HCT116 (cell line): ENCODE measurements at regions not wholly inside any gene's neighbourhood (a gene's known extent, or its start where the extent isn't known, plus 50 kb on each side); places are given as distances from the start of the nearest gene placed in this dataset.

Source experiments
- ATAC-seq: fragments of 200-7000 bp; cut with Tn5 transposase; 2 replicates; pipeline ENCODE4 v1.9.1; 2020; ENCODE audit warnings: mild to moderate bottlenecking, moderate library complexity
- BruUV-seq: library from RNA; stranded (reverse); fragments of 400-500 nt; replicated peaks from 2 replicates; lab custom pipeline; 2021; lab: Mats Ljungman, UMichigan
- CTCF ChIA-PET: fragments of 300-600 bp; sonication (Branson Sonifier 250); formaldehyde crosslinking; loops from one replicate; lab custom pipeline; 2021; ENCODE audit warnings: antibody characterized with exemption; lab: Charles Lee
- POLR2A ChIA-PET: fragments of 300-600, 350-600 bp; sonication (Branson Sonifier 250); formaldehyde crosslinking; loops from one replicate; lab custom pipeline; 2021; ENCODE audit warnings: antibody characterized with exemption; lab: Charles Lee
- RAD21 ChIA-PET, 2 experiments: fragments of 300-600 bp; sonication (Branson Sonifier 250); formaldehyde crosslinking; loops; one replicate each; lab custom pipeline; 2023; ENCODE audit warnings: low total read pairs in 2 of 2; ENCODE audit not compliant: uncharacterized antibody in 2 of 2, unreplicated experiment in 2 of 2, low non-redundant PET in 1 of 2; lab: Charles Lee
- DNase-seq: peaks from one replicate; pipeline ENCODE4 v3.0.0-alpha.2; 2010; ENCODE audit warnings: low read depth, low spot score
- H2AFZ ChIP-seq: fragments of 200-600 bp; shearing (Covaris generic), sonication (generic); 2 replicates; pipeline ENCODE4 v1.6.1; 2017; ENCODE audit warnings: low read depth, mixed run types, mixed read lengths, antibody characterized with exemption, low read length; ENCODE audit not compliant: poor library complexity, severe bottlenecking
- H3K27ac ChIP-seq: 2 replicates; pipeline ENCODE4 v1.5.1; 2012; ENCODE audit warnings: low read depth, low read length
- H3K27me3 ChIP-seq: fragments of 200-600 bp; sonication (generic); 2 replicates; pipeline ENCODE4 v1.6.1; 2016; ENCODE audit warnings: mixed run types, low read length, mixed read lengths; ENCODE audit not compliant: insufficient read depth
- H3K36me3 ChIP-seq, 2 experiments: fragments of 200-500 bp in 1 of 2; fragments of 200-600 bp in 1 of 2; sonication (Bioruptor generic) in 1 of 2; sonication (generic) in 1 of 2; 2 replicates each; pipeline versions ENCODE4 v1.5.1 to v1.6.1; 2014 to 2016; ENCODE audit warnings: low read length in 2 of 2, inconsistent platforms in 1 of 2, mixed read lengths in 1 of 2, mixed run types in 1 of 2; ENCODE audit not compliant: insufficient read depth in 2 of 2, control insufficient read depth in 1 of 2
- H3K4me1 ChIP-seq, 2 experiments: fragments of 200-600 bp in 1 of 2; sonication (generic) in 1 of 2; 2 replicates each; pipeline versions ENCODE4 v1.5.1 to v1.6.1; 2012 to 2017; ENCODE audit warnings: low read length in 2 of 2, inconsistent platforms in 1 of 2, mild to moderate bottlenecking in 1 of 2, mixed read lengths in 1 of 2, mixed run types in 1 of 2, moderate library complexity in 1 of 2; ENCODE audit not compliant: insufficient read depth in 2 of 2, control insufficient read depth in 1 of 2
- H3K4me2 ChIP-seq: fragments of 200-600 bp; sonication (generic); 2 replicates; pipeline ENCODE4 v1.6.1; 2017; ENCODE audit warnings: mixed run types, low read length, mixed read lengths
- H3K4me3 ChIP-seq, 2 experiments: fragments of 200-600 bp in 1 of 2; sonication (generic) in 1 of 2; replicated peaks in 1 of 2; 2 replicates each; pipeline ENCODE4 v1.5.1; 2011 to 2016; ENCODE audit warnings: low read length in 2 of 2, control low read depth in 1 of 2, low read depth in 1 of 2, mild to moderate bottlenecking in 1 of 2, mixed read lengths in 1 of 2, mixed run types in 1 of 2
- H3K79me2 ChIP-seq: fragments of 200-600 bp; sonication (generic); 2 replicates; pipeline ENCODE4 v1.6.1; 2017; ENCODE audit warnings: mild to moderate bottlenecking, mixed run types, low read length, moderate library complexity, mixed read lengths; ENCODE audit not compliant: insufficient read depth
- H3K9ac ChIP-seq: fragments of 200-600 bp; sonication (generic); 2 replicates; pipeline ENCODE4 v1.6.1; 2016; ENCODE audit warnings: low read length, mixed read lengths
- H3K9me2 ChIP-seq: fragments of 200-600 bp; sonication (generic), shearing (Covaris generic); 2 replicates; pipeline ENCODE4 v1.6.1; 2017; ENCODE audit warnings: mixed run types, mild to moderate bottlenecking, moderate library complexity; ENCODE audit not compliant: insufficient read depth
- H3K9me3 ChIP-seq, 2 experiments: fragments of 200-500 bp in 1 of 2; fragments of 200-600 bp in 1 of 2; sonication (Bioruptor generic) in 1 of 2; sonication (generic) in 1 of 2; 2 replicates each; pipeline ENCODE4 v1.6.1; 2014 to 2017; ENCODE audit warnings: low read length in 2 of 2, mixed read lengths in 2 of 2, inconsistent platforms in 1 of 2, low read depth in 1 of 2, mild to moderate bottlenecking in 1 of 2, mixed run types in 1 of 2, moderate library complexity in 1 of 2; ENCODE audit not compliant: control insufficient read depth in 1 of 2, insufficient read depth in 1 of 2
- H4K20me1 ChIP-seq: fragments of 200-600 bp; sonication (generic), shearing (Covaris generic); 2 replicates; pipeline ENCODE4 v1.6.1; 2017; ENCODE audit warnings: mixed run types, mild to moderate bottlenecking, moderate library complexity; ENCODE audit not compliant: insufficient read depth
- ATF3 ChIP-seq: IDR thresholded peaks from 2 replicates; pipeline ENCODE4 v1.6.1; 2012
- CBX3 ChIP-seq: IDR thresholded peaks from 2 replicates; pipeline ENCODE4 v1.6.1; 2012; ENCODE audit warnings: low read depth
- CTCF ChIP-seq, 3 experiments: fragments of 200-600 bp in 1 of 3; sonication (generic) in 1 of 3; IDR thresholded peaks in 2 of 3; conservative IDR thresholded peaks in 1 of 3; 2 replicates each; pipeline ENCODE4 v1.5.1; 2012 to 2017; ENCODE audit warnings: low read depth in 2 of 3, low read length in 2 of 3, antibody characterized with exemption in 1 of 3, borderline replicate concordance in 1 of 3, control low read depth in 1 of 3, mild to moderate bottlenecking in 1 of 3, mixed read lengths in 1 of 3, mixed run types in 1 of 3, moderate library complexity in 1 of 3; ENCODE audit not compliant: insufficient read depth in 1 of 3
- EGR1 ChIP-seq: IDR thresholded peaks from 2 replicates; pipeline ENCODE4 v1.6.1; 2012; ENCODE audit warnings: low read depth
- EZH2phosphoT487 ChIP-seq: fragments of 200-600 bp; IDR thresholded peaks from 2 replicates; pipeline ENCODE4 v1.6.1; 2018; ENCODE audit warnings: antibody characterized with exemption, borderline replicate concordance
- FOSL1 ChIP-seq: IDR thresholded peaks from 2 replicates; pipeline ENCODE4 v1.6.1; 2012; ENCODE audit warnings: low read depth
- JUND ChIP-seq: IDR thresholded peaks from 2 replicates; pipeline ENCODE4 v1.6.1; 2012
- POLR2A ChIP-seq: IDR thresholded peaks from 2 replicates; pipeline ENCODE4 v1.7.0; 2011; ENCODE audit warnings: borderline replicate concordance; ENCODE audit not compliant: insufficient read depth, insufficient read length; ENCODE audit errors: extremely low read depth
- POLR2AphosphoS5 ChIP-seq: IDR thresholded peaks from 2 replicates; pipeline ENCODE4 v1.6.1; 2011; ENCODE audit warnings: mild to moderate bottlenecking, low read depth, low read length, moderate library complexity
- RAD21 ChIP-seq: IDR thresholded peaks from 2 replicates; pipeline ENCODE4 v1.6.1; 2012; ENCODE audit warnings: low read depth, mild to moderate bottlenecking
- SIN3A ChIP-seq: IDR thresholded peaks from 2 replicates; pipeline ENCODE4 v1.6.1; 2012; ENCODE audit warnings: low read depth
- SRF ChIP-seq: IDR thresholded peaks from 2 replicates; pipeline ENCODE4 v1.6.1; 2012; ENCODE audit warnings: low read depth
- TCF7L2 ChIP-seq: IDR thresholded peaks from 2 replicates; pipeline ENCODE4 v1.7.0; 2011; ENCODE audit warnings: borderline replicate concordance, inconsistent platforms; ENCODE audit not compliant: insufficient read depth, insufficient read length; ENCODE audit errors: extremely low read depth
- YY1 ChIP-seq: IDR thresholded peaks from 2 replicates; pipeline ENCODE4 v1.6.1; 2011; ENCODE audit warnings: low read length, low read depth, moderate library complexity, mild to moderate bottlenecking; ENCODE audit not compliant: insufficient replicate concordance; ENCODE audit errors: extremely low read depth
- ZBTB33 ChIP-seq: IDR thresholded peaks from 2 replicates; pipeline ENCODE4 v1.6.1; 2011; ENCODE audit warnings: mild to moderate bottlenecking, low read length, moderate library complexity; ENCODE audit not compliant: insufficient replicate concordance; ENCODE audit errors: extremely low read depth
- ZFX ChIP-seq: fragments of 450-650 bp; IDR thresholded peaks from 2 replicates; pipeline ENCODE4 v1.6.1; 2017
- intact Hi-C: fragments of 100-400 bp; cut with micrococcal nuclease; formaldehyde crosslinking; loops from 2 replicates; pipeline ENCODE4 v1.10.0; 2022

- 0 out of 2 replicates have a peak, but pooled peaks cover 8% of the 10 kb centered on the region for H3K27me3 ChIP-seq
- ChIA-PET POLR2A (no interaction called here), CTCF (no interaction called here), RAD21 (no interaction called here)
- no peak overlapping the region for H3K4me3 ChIP-seq
- H3K36me3 ChIP-seq: no peaks in the 10 kb centered on the region
- DNase-seq (no peak), ATAC-seq (no peak)
- no peak overlapping the region for H3K4me2 ChIP-seq
- no TSS peak for BruUV-seq
- H2AFZ ChIP-seq: no peak overlapping the region
- H3K79me2 ChIP-seq: no peaks in the 10 kb centered on the region
- H3K27ac ChIP-seq: no peak overlapping the region
- no peaks in the 10 kb centered on the region for H3K9me2 ChIP-seq
- no peaks in the 10 kb centered on the region for H4K20me1 ChIP-seq
- H3K9ac ChIP-seq: no peak overlapping the region
- intact Hi-C loops: no loop called here
- no peaks in the 10 kb centered on the region for H3K9me3 ChIP-seq
- H3K4me1 ChIP-seq: no peaks in the 10 kb centered on the region
- TF ChIP-seq ZBTB33 (no peak), TCF7L2 (no peak), SRF (no peak), EGR1 (no peak), CBX3 (no peak), RAD21 (no peak), FOSL1 (no peak), JUND (no peak)
Observed at GRCh38 chr5:111997308-111997707, 240.3 kb upstream of the NREP start.

GRCh38 chr5:111996574-111996973 is 239.6 kb upstream of the NREP start:
- no peak overlapping the region for H3K4me2 ChIP-seq
- H3K9me2 ChIP-seq: no peaks in the 10 kb centered on the region
- ChIA-PET RAD21 (no interaction called here), POLR2A (no interaction called here), CTCF (no interaction called here)
- no peaks in the 10 kb centered on the region for H3K79me2 ChIP-seq
- H2AFZ ChIP-seq: no peak overlapping the region
- H3K36me3 ChIP-seq: no peaks in the 10 kb centered on the region
- H3K4me3 ChIP-seq: no peak overlapping the region
- DNase-seq: no peak
- no peaks in the 10 kb centered on the region for H3K4me1 ChIP-seq
- H4K20me1 ChIP-seq: no peaks in the 10 kb centered on the region
- TF ChIP-seq ATF3 (no peak), POLR2AphosphoS5 (no peak), POLR2A (no peak), SIN3A (no peak), SRF (no peak), EZH2phosphoT487 (no peak), ZFX (no peak), RAD21 (no peak), YY1 (no peak), CTCF (IDR thresholded peaks at IDR 0.05 in 2 of 3, conservative IDR thresholded peaks at IDR 0.05 in 1 of 3; ENCODE audit: borderline replicate concordance in 1 of 3, insufficient read depth in 1 of 3, low read depth in 2 of 3, low read length in 2 of 3) (no peak)
- no peak overlapping the region for H3K27ac ChIP-seq
- BruUV-seq: no TSS peak
- no peaks in the 10 kb centered on the region for H3K9me3 ChIP-seq
- H3K9ac ChIP-seq: no peak overlapping the region
- ATAC-seq: no peak
- H3K27me3 ChIP-seq: 0 out of 2 replicates have a peak, but pooled peaks cover 8% of the 10 kb centered on the region
- intact Hi-C loops: no loop called here
